CD4-positive, alpha-beta T cell (primary cell): ENCODE measurements at regions not wholly inside any gene's neighbourhood (a gene's known extent, or its start where the extent isn't known, plus 50 kb on each side); places are given as distances from the start of the nearest gene placed in this dataset.

Source experiments
- ATAC-seq: fragments of 200-7000 bp; cut with Tn5 transposase; one replicate; pipeline ENCODE4 v1.10.0; 2022; ENCODE audit warnings: mild to moderate bottlenecking; ENCODE audit not compliant: poor library complexity
- CTCF ChIA-PET: fragments of 350-600 bp; sonication (Branson Sonifier 250); formaldehyde crosslinking; loops from one replicate; lab custom pipeline; 2021; ENCODE audit warnings: antibody characterized with exemption, inconsistent platforms; lab: Charles Lee
- POLR2A ChIA-PET: fragments of 350-600 bp; sonication (Branson Sonifier 250); formaldehyde crosslinking; loops from one replicate; lab custom pipeline; 2021; ENCODE audit warnings: antibody characterized with exemption, inconsistent platforms; lab: Charles Lee
- DNase-seq, 14 experiments: peaks; one replicate each; pipeline ENCODE4 v3.0.0-alpha.2; 2013 to 2020; ENCODE audit warnings: mixed read lengths in 2 of 14
- H3K27ac ChIP-seq, 2 donors: one replicate each; pipeline versions ENCODE4 v1.5.1 to v1.7.0; 2013; ENCODE audit warnings: low read length in 2 of 2, low read depth in 1 of 2, mild to moderate bottlenecking in 1 of 2
- H3K27me3 ChIP-seq, 2 experiments: 1 replicate in 1 of 2; 2 replicates in 1 of 2; pipeline versions ENCODE4 v1.6.1 to v1.7.0; 2013; ENCODE audit warnings: low read length in 2 of 2, control low read depth in 1 of 2, mild to moderate bottlenecking in 1 of 2, moderate library complexity in 1 of 2; ENCODE audit not compliant: insufficient read depth in 2 of 2, control insufficient read depth in 1 of 2
- H3K36me3 ChIP-seq: one replicate; pipeline ENCODE4 v1.6.1; 2013; ENCODE audit warnings: low read length, control low read depth; ENCODE audit not compliant: insufficient read depth
- H3K4me1 ChIP-seq: one replicate; pipeline ENCODE4 v1.6.1; 2013; ENCODE audit warnings: low read length, control low read depth; ENCODE audit not compliant: insufficient read depth
- H3K4me3 ChIP-seq: one replicate; pipeline ENCODE4 v1.5.1; 2013; ENCODE audit warnings: mild to moderate bottlenecking, low read length, moderate library complexity
- H3K9me3 ChIP-seq, 2 experiments: 1 replicate in 1 of 2; 2 replicates in 1 of 2; pipeline versions ENCODE4 v1.6.1 to v1.7.0; 2013; ENCODE audit warnings: low read length in 2 of 2, mild to moderate bottlenecking in 2 of 2, control low read depth in 1 of 2, moderate library complexity in 1 of 2; ENCODE audit not compliant: control insufficient read depth in 1 of 2, insufficient read depth in 1 of 2
- H3K27ac Mint-ChIP-seq: one replicate; pipeline ENCODE4 v1.8.0; 2020; ENCODE audit warnings: mixed read lengths
- H3K27me3 Mint-ChIP-seq: one replicate; pipeline ENCODE4 v1.8.0; 2021; ENCODE audit warnings: mixed read lengths
- H3K36me3 Mint-ChIP-seq: one replicate; pipeline ENCODE4 v1.8.0; 2021; ENCODE audit warnings: low read depth, mixed read lengths
- H3K4me1 Mint-ChIP-seq: one replicate; pipeline ENCODE4 v1.8.0; 2021; ENCODE audit warnings: low read depth, mixed read lengths
- H3K4me3 Mint-ChIP-seq: one replicate; pipeline ENCODE4 v1.8.0; 2020; ENCODE audit warnings: mild to moderate bottlenecking, mixed read lengths
- H3K9me3 Mint-ChIP-seq: one replicate; pipeline ENCODE4 v1.8.0; 2020; ENCODE audit warnings: mixed read lengths
- CTCF ChIP-seq: fragments of 200-600 bp; IDR thresholded peaks from one replicate; pipeline ENCODE4 v1.8.0; 2022; ENCODE audit warnings: antibody characterized with exemption, mild to moderate bottlenecking
- intact Hi-C, 2 experiments: fragments of 100-400 bp; cut with DNase I in 1 of 2; cut with micrococcal nuclease in 1 of 2; formaldehyde crosslinking; loops; one replicate each; pipeline versions ENCODE4 v1.15.1 to v1.9.0; 2023 to 2025; cut with DNase I, micrococcal nuclease

GRCh38 chr10:132484922-132485321, 52.7 kb upstream of the INPP5A start:
- no peak overlapping the region for H3K27ac Mint-ChIP-seq
- no peaks in the 10 kb centered on the region for H3K9me3 Mint-ChIP-seq
- CTCF ChIA-PET, result no interaction called here
- TF ChIP-seq CTCF, result no peak
- H3K27ac ChIP-seq, result no peak overlapping the region
- H3K27me3 Mint-ChIP-seq, result peaks cover 5% of the 10 kb centered on the region
- POLR2A ChIA-PET, result no interaction called here
- intact Hi-C loops, result no loop called here
- no peak overlapping the region for H3K4me3 Mint-ChIP-seq
- H3K36me3 ChIP-seq, result no peaks in the 10 kb centered on the region
- no peaks in the 10 kb centered on the region for H3K4me1 Mint-ChIP-seq
- H3K36me3 Mint-ChIP-seq, result no peaks in the 10 kb centered on the region
- H3K27me3 ChIP-seq, result no peaks in the 10 kb centered on the region
- H3K4me1 ChIP-seq, result no peaks in the 10 kb centered on the region
- DNase-seq (no peak), ATAC-seq (no peak)
- peaks cover 0 to 13% of the 10 kb centered on the region in 2 experiments for H3K9me3 ChIP-seq
- no peak overlapping the region for H3K4me3 ChIP-seq

- H3K9me3 ChIP-seq, result peaks cover 0 to 18% of the 10 kb centered on the region in 2 experiments
- peaks cover under 1% of the 10 kb centered on the region for H3K27me3 Mint-ChIP-seq
- H3K4me3 ChIP-seq, result no peak overlapping the region
- no peaks in the 10 kb centered on the region for H3K27me3 ChIP-seq
- no peaks in the 10 kb centered on the region for H3K4me1 ChIP-seq
- no peak for TF ChIP-seq CTCF
- no peaks in the 10 kb centered on the region for H3K36me3 ChIP-seq
- intact Hi-C loops, result no loop called here
- H3K9me3 Mint-ChIP-seq, result no peaks in the 10 kb centered on the region
- no peak overlapping the region for H3K4me3 Mint-ChIP-seq
- DNase-seq (no peak), ATAC-seq (no peak)
- H3K4me1 Mint-ChIP-seq, result no peaks in the 10 kb centered on the region
- no peaks in the 10 kb centered on the region for H3K36me3 Mint-ChIP-seq
- H3K27ac Mint-ChIP-seq, result no peak overlapping the region
- CTCF ChIA-PET, result no interaction called here
- H3K27ac ChIP-seq, result no peak overlapping the region
- POLR2A ChIA-PET, result no interaction called here
Measured at GRCh38 chr10:132485391-132485790, 52.2 kb upstream of the INPP5A start.

- Mint-ChIP-seq H3K27ac (no peak overlapping the region), H3K4me3 (no peak overlapping the region), H3K9me3 (no peaks in the 10 kb centered on the region), H3K36me3 (no peaks in the 10 kb centered on the region), H3K27me3 (no peaks in the 10 kb centered on the region), H3K4me1 (no peaks in the 10 kb centered on the region)
- Histone ChIP-seq H3K4me3 (no peak overlapping the region), H3K27me3 (no peaks in the 10 kb centered on the region), H3K4me1 (no peaks in the 10 kb centered on the region), H3K27ac (no peak overlapping the region), H3K36me3 (no peaks in the 10 kb centered on the region), H3K9me3 (peaks cover 0 to 27% of the 10 kb centered on the region in 2 experiments)
- no peak for TF ChIP-seq CTCF
- ChIA-PET CTCF (no interaction called here), POLR2A (no interaction called here)
- DNase-seq (no peak), ATAC-seq (no peak)
- intact Hi-C loops, result no loop called here
Measured at GRCh38 chr10:132486539-132487121, 51.0 kb upstream of the INPP5A start.
